ENCODE measurements at regions not wholly inside any gene's neighbourhood (a gene's known extent, or its start where the extent isn't known, plus 50 kb on each side); places are given as distances from the start of the nearest gene placed in this dataset.
"Not testable (repeated sequence)": the region's sequence is repeated elsewhere in the genome, so short reads cannot be mapped to it uniquely, and the experiment has no call there.

DNA sequence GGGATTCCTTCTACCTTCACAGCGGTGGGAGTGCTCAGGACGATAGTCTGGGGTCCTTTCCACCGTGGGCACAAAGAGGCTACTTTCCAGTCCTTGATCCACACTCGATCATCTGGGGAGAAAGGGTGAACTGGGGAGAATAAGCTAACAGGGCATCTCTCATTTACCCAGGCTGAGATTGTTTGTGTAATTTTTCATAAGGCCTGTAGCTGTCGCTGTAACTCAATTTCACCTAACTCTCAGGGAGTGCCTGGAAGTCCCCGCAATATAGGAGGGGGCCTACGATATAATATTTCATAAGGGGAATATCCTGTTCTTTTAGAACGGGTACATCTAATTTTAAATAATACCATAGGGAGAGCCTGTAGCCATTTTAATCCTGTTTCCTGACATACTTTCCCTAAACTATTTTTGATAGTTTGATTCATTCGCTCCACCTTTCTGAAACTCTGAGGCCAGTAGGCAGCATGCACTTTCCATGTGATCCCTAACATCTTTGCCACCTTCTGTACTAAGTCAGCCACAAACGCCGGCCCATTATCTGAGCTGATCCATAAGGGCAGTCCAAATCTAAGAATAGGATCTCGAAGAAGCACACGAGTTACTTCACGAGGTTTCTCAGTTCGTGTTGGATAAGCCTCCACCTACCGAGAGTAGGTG is 127.2 kb upstream of the CCZ1B start:
- not testable (repeated sequence) for H4K5ac ChIP-seq (ENCODE audit: insufficient read length, low read depth, low read length); H3K79me1 ChIP-seq (ENCODE audit: insufficient read depth, low read depth, low read length, poor library complexity, severe bottlenecking); H3K23ac ChIP-seq (ENCODE audit: insufficient read length, low read depth, low read length); H3K4ac ChIP-seq (ENCODE audit: low read depth, low read length); H3K14ac ChIP-seq (ENCODE audit: insufficient read depth, low read length); H3K27me3 Mint-ChIP-seq (ENCODE audit: low read depth); H2BK12ac ChIP-seq (ENCODE audit: insufficient read length, low read depth, low read length); H2AK5ac ChIP-seq (ENCODE audit: insufficient read length, low read length); H4K20me1 ChIP-seq (ENCODE audit: control insufficient read depth, insufficient read depth, insufficient read length); H3K23me2 ChIP-seq (ENCODE audit: insufficient read length, low read depth, low read length, poor library complexity, severe bottlenecking); H3K56ac ChIP-seq (ENCODE audit: insufficient read length, low read depth, low read length); H3K27ac ChIP-seq (ENCODE audit: insufficient read length, low read depth, low read length); H3K27me3 ChIP-seq (ENCODE audit: insufficient read depth, low read length); H2AFZ ChIP-seq (ENCODE audit: low read length); H3K79me2 ChIP-seq (ENCODE audit: insufficient read depth, low read length); H2BK15ac ChIP-seq (ENCODE audit: low read depth, low read length); H3K4me1 ChIP-seq (ENCODE audit: insufficient read depth, low read length); DNase-seq; H2BK5ac ChIP-seq (ENCODE audit: insufficient read length, low read length); H3K36me3 Mint-ChIP-seq (ENCODE audit: insufficient read depth in 1 of 3, low read depth in 3 of 3); H3K4me2 ChIP-seq (ENCODE audit: insufficient read depth, insufficient read length, low read length); H4K91ac ChIP-seq (ENCODE audit: insufficient read length, low read depth, low read length); H3T11ph ChIP-seq (ENCODE audit: low read length); H3K9me3 Mint-ChIP-seq; H3K9ac ChIP-seq (ENCODE audit: extremely low read depth, insufficient read length, low read length); H2BK120ac ChIP-seq (ENCODE audit: low read depth, low read length, poor library complexity, severe bottlenecking); H4K8ac ChIP-seq (replicated peaks; ENCODE audit: insufficient read length, low read depth, low read length); H2BK20ac ChIP-seq (ENCODE audit: low read depth, low read length, poor library complexity, severe bottlenecking); H3K4me3 Mint-ChIP-seq; H3K18ac ChIP-seq (ENCODE audit: insufficient read length, low read depth, low read length); H3K9me3 ChIP-seq (ENCODE audit: control insufficient read depth, low read depth, low read length)
- H3K27ac Mint-ChIP-seq: peak overlapping the region in 1 of 3 experiments; percentile 93; a peak in 3 of 7 replicates
- TF ChIP-seq, protein P1, sequence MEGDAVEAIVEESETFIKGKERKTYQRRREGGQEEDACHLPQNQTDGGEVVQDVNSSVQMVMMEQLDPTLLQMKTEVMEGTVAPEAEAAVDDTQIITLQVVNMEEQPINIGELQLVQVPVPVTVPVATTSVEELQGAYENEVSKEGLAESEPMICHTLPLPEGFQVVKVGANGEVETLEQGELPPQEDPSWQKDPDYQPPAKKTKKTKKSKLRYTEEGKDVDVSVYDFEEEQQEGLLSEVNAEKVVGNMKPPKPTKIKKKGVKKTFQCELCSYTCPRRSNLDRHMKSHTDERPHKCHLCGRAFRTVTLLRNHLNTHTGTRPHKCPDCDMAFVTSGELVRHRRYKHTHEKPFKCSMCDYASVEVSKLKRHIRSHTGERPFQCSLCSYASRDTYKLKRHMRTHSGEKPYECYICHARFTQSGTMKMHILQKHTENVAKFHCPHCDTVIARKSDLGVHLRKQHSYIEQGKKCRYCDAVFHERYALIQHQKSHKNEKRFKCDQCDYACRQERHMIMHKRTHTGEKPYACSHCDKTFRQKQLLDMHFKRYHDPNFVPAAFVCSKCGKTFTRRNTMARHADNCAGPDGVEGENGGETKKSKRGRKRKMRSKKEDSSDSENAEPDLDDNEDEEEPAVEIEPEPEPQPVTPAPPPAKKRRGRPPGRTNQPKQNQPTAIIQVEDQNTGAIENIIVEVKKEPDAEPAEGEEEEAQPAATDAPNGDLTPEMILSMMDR (conservative IDR thresholded peaks at IDR 0.05): peak; percentile 68
- H3K4me1 Mint-ChIP-seq: peaks cover 21 to 22% of the 10 kb centered on the region in 2 experiments
- WGBS (ENCODE audit: extremely low coverage, insufficient read length, low lambda C conversion rate): no CpG with 5 or more reads among the region's 16 CpGs

DNA sequence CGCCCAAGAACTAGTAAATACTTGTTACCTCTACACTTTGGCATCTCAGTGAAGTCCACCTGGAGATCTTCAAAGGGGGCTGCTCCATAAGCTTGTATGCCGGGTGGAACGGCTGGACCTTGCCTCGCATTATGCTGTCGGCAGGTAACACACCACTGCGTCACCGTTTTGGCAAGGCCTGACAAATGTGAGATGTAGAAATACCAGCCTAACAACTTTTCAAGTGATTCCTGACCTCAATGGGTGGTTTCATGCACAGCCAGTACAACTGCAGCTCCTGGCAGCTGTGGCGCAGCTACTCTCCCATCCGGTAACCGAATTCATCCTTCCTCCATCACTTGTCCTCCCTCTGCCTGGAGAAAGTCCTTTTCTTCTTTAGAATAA is 127.7 kb upstream of the CCZ1B start:
- H3K9ac ChIP-seq (ENCODE audit: extremely low read depth, insufficient read length, low read length); H3K4me2 ChIP-seq (ENCODE audit: insufficient read depth, insufficient read length, low read length); H3K4me1 ChIP-seq (ENCODE audit: insufficient read depth, low read length); H3K27ac ChIP-seq (ENCODE audit: insufficient read length, low read depth, low read length); H3K27me3 ChIP-seq (ENCODE audit: insufficient read depth, low read length); H2BK15ac ChIP-seq (ENCODE audit: low read depth, low read length); H2BK12ac ChIP-seq (ENCODE audit: insufficient read length, low read depth, low read length); H3K4ac ChIP-seq (ENCODE audit: low read depth, low read length); H3K79me1 ChIP-seq (ENCODE audit: insufficient read depth, low read depth, low read length, poor library complexity, severe bottlenecking); H3K4me3 Mint-ChIP-seq; H3K18ac ChIP-seq (ENCODE audit: insufficient read length, low read depth, low read length); H3K23ac ChIP-seq (ENCODE audit: insufficient read length, low read depth, low read length); H3K27ac Mint-ChIP-seq; H3K23me2 ChIP-seq (ENCODE audit: insufficient read length, low read depth, low read length, poor library complexity, severe bottlenecking); H3K56ac ChIP-seq (ENCODE audit: insufficient read length, low read depth, low read length); H2AFZ ChIP-seq (ENCODE audit: low read length); H2BK120ac ChIP-seq (ENCODE audit: low read depth, low read length, poor library complexity, severe bottlenecking); H4K8ac ChIP-seq (replicated peaks; ENCODE audit: insufficient read length, low read depth, low read length); H4K20me1 ChIP-seq (ENCODE audit: control insufficient read depth, insufficient read depth, insufficient read length); DNase-seq; H3K79me2 ChIP-seq (ENCODE audit: insufficient read depth, low read length); H2AK5ac ChIP-seq (ENCODE audit: insufficient read length, low read length); H2BK5ac ChIP-seq (ENCODE audit: insufficient read length, low read length); H3K14ac ChIP-seq (ENCODE audit: insufficient read depth, low read length); H3T11ph ChIP-seq (ENCODE audit: low read length); H3K36me3 Mint-ChIP-seq (ENCODE audit: insufficient read depth in 1 of 3, low read depth in 3 of 3); H3K9me3 Mint-ChIP-seq; H2BK20ac ChIP-seq (ENCODE audit: low read depth, low read length, poor library complexity, severe bottlenecking); H4K91ac ChIP-seq (ENCODE audit: insufficient read length, low read depth, low read length); H3K27me3 Mint-ChIP-seq (ENCODE audit: low read depth); H4K5ac ChIP-seq (ENCODE audit: insufficient read length, low read depth, low read length); H3K9me3 ChIP-seq (ENCODE audit: control insufficient read depth, low read depth, low read length): not testable (repeated sequence)
- peaks cover 21 to 22% of the 10 kb centered on the region in 2 experiments for H3K4me1 Mint-ChIP-seq
- WGBS (ENCODE audit: extremely low coverage, insufficient read length, low lambda C conversion rate): no CpG with 5 or more reads among the region's 10 CpGs
